ENCODE measurements at regions not wholly inside any gene's neighbourhood (a gene's known extent, or its start where the extent isn't known, plus 50 kb on each side); places are given as distances from the start of the nearest gene placed in this dataset.

DNA sequence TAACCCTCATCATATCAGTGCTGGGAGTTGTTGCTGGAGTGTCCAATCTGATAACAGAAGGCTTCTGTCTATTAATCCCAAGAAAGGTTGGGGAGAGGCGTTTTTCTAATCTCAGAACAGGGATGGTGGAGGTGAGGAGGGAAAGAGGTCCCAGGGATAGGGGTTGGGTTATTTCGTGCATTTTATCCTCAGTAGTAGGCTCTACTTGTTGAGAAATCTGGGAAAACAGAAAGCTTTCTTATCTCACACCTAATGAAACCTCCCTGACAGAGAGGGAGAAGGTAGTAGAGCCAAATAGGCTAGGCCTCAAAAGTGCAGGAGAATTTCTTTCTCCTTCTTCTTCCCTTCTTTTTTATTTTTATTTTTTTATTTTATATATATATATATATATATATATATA is 281.8 kb upstream of the MAP3K7 start:
- Histone ChIP-seq H2BK120ac (ENCODE audit: low read depth, low read length, poor library complexity, severe bottlenecking) (no peak overlapping the region), H4K20me1 (ENCODE audit: control insufficient read depth, insufficient read depth, insufficient read length) (no peaks in the 10 kb centered on the region), H3K18ac (ENCODE audit: insufficient read length, low read depth, low read length) (no peak overlapping the region), H3K79me1 (ENCODE audit: insufficient read depth, low read depth, low read length, poor library complexity, severe bottlenecking) (no peaks in the 10 kb centered on the region), H3K27me3 (ENCODE audit: insufficient read depth, low read length) (no peaks in the 10 kb centered on the region), H3K23ac (ENCODE audit: insufficient read length, low read depth, low read length) (no peak overlapping the region), H2BK20ac (ENCODE audit: low read depth, low read length, poor library complexity, severe bottlenecking) (no peak overlapping the region), H4K91ac (ENCODE audit: insufficient read length, low read depth, low read length) (no peak overlapping the region), H2BK15ac (ENCODE audit: low read depth, low read length) (no peak overlapping the region), H3K9me3 (ENCODE audit: control insufficient read depth, low read depth, low read length) (no peaks in the 10 kb centered on the region), H4K8ac (replicated peaks; ENCODE audit: insufficient read length, low read depth, low read length) (no peak overlapping the region), H2AK5ac (ENCODE audit: insufficient read length, low read length) (no peak overlapping the region), H3K14ac (ENCODE audit: insufficient read depth, low read length) (no peak overlapping the region), H2BK5ac (ENCODE audit: insufficient read length, low read length) (no peak overlapping the region), H4K5ac (ENCODE audit: insufficient read length, low read depth, low read length) (no peak overlapping the region), H3T11ph (ENCODE audit: low read length) (no peak overlapping the region), H3K9ac (ENCODE audit: extremely low read depth, insufficient read length, low read length) (no peak overlapping the region), H3K4me2 (ENCODE audit: insufficient read depth, insufficient read length, low read length) (no peak overlapping the region), H2BK12ac (ENCODE audit: insufficient read length, low read depth, low read length) (no peak overlapping the region), H3K56ac (ENCODE audit: insufficient read length, low read depth, low read length) (no peak overlapping the region), H3K4me1 (ENCODE audit: insufficient read depth, low read length) (no peaks in the 10 kb centered on the region), H3K79me2 (ENCODE audit: insufficient read depth, low read length) (no peaks in the 10 kb centered on the region), H3K4ac (ENCODE audit: low read depth, low read length) (no peak overlapping the region), H3K27ac (ENCODE audit: insufficient read length, low read depth, low read length) (no peak overlapping the region), H2AFZ (ENCODE audit: low read length) (no peak overlapping the region), H3K23me2 (ENCODE audit: insufficient read length, low read depth, low read length, poor library complexity, severe bottlenecking) (no peaks in the 10 kb centered on the region)
- DNase-seq = no peak
- TF ChIP-seq, protein P1, sequence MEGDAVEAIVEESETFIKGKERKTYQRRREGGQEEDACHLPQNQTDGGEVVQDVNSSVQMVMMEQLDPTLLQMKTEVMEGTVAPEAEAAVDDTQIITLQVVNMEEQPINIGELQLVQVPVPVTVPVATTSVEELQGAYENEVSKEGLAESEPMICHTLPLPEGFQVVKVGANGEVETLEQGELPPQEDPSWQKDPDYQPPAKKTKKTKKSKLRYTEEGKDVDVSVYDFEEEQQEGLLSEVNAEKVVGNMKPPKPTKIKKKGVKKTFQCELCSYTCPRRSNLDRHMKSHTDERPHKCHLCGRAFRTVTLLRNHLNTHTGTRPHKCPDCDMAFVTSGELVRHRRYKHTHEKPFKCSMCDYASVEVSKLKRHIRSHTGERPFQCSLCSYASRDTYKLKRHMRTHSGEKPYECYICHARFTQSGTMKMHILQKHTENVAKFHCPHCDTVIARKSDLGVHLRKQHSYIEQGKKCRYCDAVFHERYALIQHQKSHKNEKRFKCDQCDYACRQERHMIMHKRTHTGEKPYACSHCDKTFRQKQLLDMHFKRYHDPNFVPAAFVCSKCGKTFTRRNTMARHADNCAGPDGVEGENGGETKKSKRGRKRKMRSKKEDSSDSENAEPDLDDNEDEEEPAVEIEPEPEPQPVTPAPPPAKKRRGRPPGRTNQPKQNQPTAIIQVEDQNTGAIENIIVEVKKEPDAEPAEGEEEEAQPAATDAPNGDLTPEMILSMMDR (conservative IDR thresholded peaks at IDR 0.05) = no peak
- Mint-ChIP-seq H3K4me3 (no peak overlapping the region), H3K27me3 (ENCODE audit: low read depth) (no peaks in the 10 kb centered on the region), H3K36me3 (ENCODE audit: insufficient read depth in 1 of 3, low read depth in 3 of 3) (no peaks in the 10 kb centered on the region), H3K4me1 (no peaks in the 10 kb centered on the region), H3K9me3 (no peaks in the 10 kb centered on the region), H3K27ac (no peak overlapping the region)
- no CpG with 5 or more reads among the region's 2 CpGs for WGBS (ENCODE audit: extremely low coverage, insufficient read length, low lambda C conversion rate)

Measured in H9 (cell line).